Ishikawa (cell line): ENCODE measurements at regions not wholly inside any gene's neighbourhood (a gene's known extent, or its start where the extent isn't known, plus 50 kb on each side); places are given as distances from the start of the nearest gene placed in this dataset.

ENCODE experiments used
- CEBPB ChIP-seq: IDR thresholded peaks from 2 replicates; pipeline ENCODE4 v1.6.1; 2012
- EP300 ChIP-seq: IDR thresholded peaks from 2 replicates; pipeline ENCODE4 v1.6.1; 2012; ENCODE audit warnings: borderline replicate concordance
- REST ChIP-seq: IDR thresholded peaks from 2 replicates; pipeline ENCODE4 v1.6.1; 2012; ENCODE audit warnings: low read depth, mild to moderate bottlenecking
- YY1 ChIP-seq: IDR thresholded peaks from 2 replicates; pipeline ENCODE4 v1.6.1; 2012; ENCODE audit warnings: low read depth
- ZBTB7A ChIP-seq: IDR thresholded peaks from 2 replicates; pipeline ENCODE4 v1.6.1; 2012; ENCODE audit warnings: low read depth

- TF ChIP-seq CEBPB (no peak), REST (no peak), YY1 (no peak), EP300 (no peak), ZBTB7A (no peak)
Measured at GRCh38 chr4:177923888-177924287, 481.7 kb upstream of the AGA start.
